Thyroid gland (tissue), 4 donors: ENCODE measurements at regions not wholly inside any gene's neighbourhood (a gene's known extent, or its start where the extent isn't known, plus 50 kb on each side); places are given as distances from the start of the nearest gene placed in this dataset.

Experiments
- DNase-seq, 2 donors: peaks; one replicate each; pipeline ENCODE4 v3.0.0-alpha.2; 2019
- H3K27ac ChIP-seq, 3 donors: fragments of 200-600 bp; sonication (generic); 1 replicate in 2 of 3; 2 replicates in 1 of 3; pipeline ENCODE4 v1.5.1; 2016 to 2019; ENCODE audit warnings: mild to moderate bottlenecking in 1 of 3, moderate library complexity in 1 of 3
- H3K27me3 ChIP-seq: fragments of 200-600 bp; sonication (generic); one replicate; pipeline ENCODE4 v1.5.1; 2019
- H3K36me3 ChIP-seq, 2 donors: fragments of 200-600 bp; sonication (generic); one replicate each; pipeline ENCODE4 v1.5.1; 2016 to 2019
- H3K4me1 ChIP-seq, 2 donors: fragments of 200-600 bp; sonication (generic); one replicate each; pipeline ENCODE4 v1.5.1; 2017 to 2019
- H3K4me3 ChIP-seq, 3 donors: fragments of 200-600 bp; sonication (generic); replicated peaks in 1 of 3; 1 replicate in 2 of 3; 2 replicates in 1 of 3; pipeline ENCODE4 v1.5.1; 2016; ENCODE audit warnings: mild to moderate bottlenecking in 1 of 3
- H3K9me3 ChIP-seq: fragments of 200-600 bp; sonication (generic); one replicate; pipeline ENCODE4 v1.5.1; 2017
- CTCF ChIP-seq, 6 experiments: fragments of 200-600 bp in 3 of 6; fragments of 450-650 bp in 3 of 6; sonication (generic) in 3 of 6; IDR thresholded peaks; one replicate each; pipeline ENCODE4 v1.5.1; 2016 to 2019; ENCODE audit warnings: antibody characterized with exemption in 6 of 6, mild to moderate bottlenecking in 2 of 6, inconsistent platforms in 1 of 6, moderate library complexity in 1 of 6
- POLR2A ChIP-seq, 2 donors: fragments of 450-650 bp; IDR thresholded peaks; one replicate each; pipeline ENCODE4 v1.6.1; 2017; ENCODE audit warnings: antibody characterized with exemption in 2 of 2, mild to moderate bottlenecking in 2 of 2, moderate library complexity in 1 of 2
- WGBS, 2 donors: methylation state at CpG; one replicate each; pipeline ENCODE4 v1.1.5; 2017; 5-methylcytosine and 5-hydroxymethylcytosine counted together
- intact Hi-C: fragments of 100-400 bp; cut with DNase I; formaldehyde crosslinking; loops from one replicate; pipeline ENCODE4 v1.15.1; 2023

- H3K36me3 ChIP-seq: no peaks in the 10 kb centered on the region
- no peaks in the 10 kb centered on the region for H3K9me3 ChIP-seq
- WGBS, 2 donors: 55 to 60% methylated on average over 1 of the region's 1 CpG
- intact Hi-C loops: no loop called here
- no peak overlapping the region for H3K27ac ChIP-seq
- H3K4me3 ChIP-seq: no peak overlapping the region
- H3K4me1 ChIP-seq: peaks cover 0 to 7% of the 10 kb centered on the region in 2 donors
- no peak for DNase-seq
- no peaks in the 10 kb centered on the region for H3K27me3 ChIP-seq
- TF ChIP-seq CTCF (IDR thresholded peaks at IDR 0.05) (no peak), POLR2A (IDR thresholded peaks at IDR 0.05) (no peak)
Measured at GRCh38 chr3:39748002-39748401, 61.4 kb upstream of the MYRIP start.

DNA sequence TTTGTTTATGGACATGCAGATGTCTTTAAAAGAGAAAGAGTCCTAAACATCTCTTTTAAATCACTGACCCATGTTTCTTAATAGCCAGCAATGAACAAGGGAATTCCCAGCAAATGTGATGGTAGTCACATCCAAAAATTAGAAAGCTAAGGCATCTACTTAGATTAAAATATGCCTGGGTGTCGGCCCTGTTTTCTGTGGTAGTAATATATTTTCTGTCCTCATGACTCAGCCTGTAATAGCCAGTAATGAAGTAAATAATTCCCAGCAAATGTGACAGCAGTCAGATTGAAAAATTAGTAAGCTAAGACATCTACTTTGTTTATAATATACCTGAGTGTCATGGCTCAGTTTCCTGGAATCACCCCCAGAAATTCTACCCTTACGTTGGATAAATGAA, 60.6 kb upstream of the MYRIP start:
- no peak overlapping the region for H3K4me3 ChIP-seq
- TF ChIP-seq POLR2A (IDR thresholded peaks at IDR 0.05): no peak
- TF ChIP-seq CTCF (IDR thresholded peaks at IDR 0.05): no peak
- H3K4me1 ChIP-seq: peaks cover 0 to 7% of the 10 kb centered on the region in 2 donors
- no peaks in the 10 kb centered on the region for H3K9me3 ChIP-seq
- H3K27ac ChIP-seq: no peak overlapping the region
- H3K36me3 ChIP-seq: no peaks in the 10 kb centered on the region
- 80 to 82% methylated on average over 2 of the region's 2 CpGs for WGBS, 2 donors
- DNase-seq: no peak
- no peaks in the 10 kb centered on the region for H3K27me3 ChIP-seq
- intact Hi-C loops: no loop called here

DNA sequence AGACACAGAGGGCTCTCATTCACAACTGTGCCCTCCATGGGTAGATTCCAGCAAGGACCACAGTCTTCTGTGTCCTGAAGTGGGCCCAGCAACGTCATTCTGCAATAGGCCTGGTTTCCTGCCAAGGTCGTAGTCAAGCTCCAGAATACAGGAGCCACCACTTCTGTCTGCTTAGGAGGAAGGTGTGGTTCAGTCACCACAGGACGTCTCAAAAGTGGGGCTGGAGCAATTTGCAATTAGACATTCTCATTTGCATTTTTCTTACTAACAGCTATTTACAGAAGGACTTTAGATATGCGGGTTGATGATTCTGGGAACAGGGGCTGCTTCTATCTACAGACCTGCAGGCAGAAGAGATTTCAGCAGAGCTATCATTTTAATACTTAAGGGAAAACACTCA, 58.7 kb upstream of the MYRIP start:
- Histone ChIP-seq H3K36me3 (no peaks in the 10 kb centered on the region), H3K4me3 (no peak overlapping the region), H3K27me3 (no peaks in the 10 kb centered on the region), H3K27ac (no peak overlapping the region), H3K9me3 (no peaks in the 10 kb centered on the region), H3K4me1 (peaks cover 0 to 7% of the 10 kb centered on the region in 2 donors)
- 37 to 42% methylated on average over 4 of the region's 4 CpGs for WGBS, 2 donors
- peak; percentile 15 to 38 for DNase-seq
- intact Hi-C loops: no loop called here
- TF ChIP-seq POLR2A (IDR thresholded peaks at IDR 0.05): no peak

GRCh38 chr3:39751286-39751685, 58.1 kb upstream of the MYRIP start:
- WGBS, 2 donors: 61 to 71% methylated on average over 1 of the region's 1 CpG

DNA sequence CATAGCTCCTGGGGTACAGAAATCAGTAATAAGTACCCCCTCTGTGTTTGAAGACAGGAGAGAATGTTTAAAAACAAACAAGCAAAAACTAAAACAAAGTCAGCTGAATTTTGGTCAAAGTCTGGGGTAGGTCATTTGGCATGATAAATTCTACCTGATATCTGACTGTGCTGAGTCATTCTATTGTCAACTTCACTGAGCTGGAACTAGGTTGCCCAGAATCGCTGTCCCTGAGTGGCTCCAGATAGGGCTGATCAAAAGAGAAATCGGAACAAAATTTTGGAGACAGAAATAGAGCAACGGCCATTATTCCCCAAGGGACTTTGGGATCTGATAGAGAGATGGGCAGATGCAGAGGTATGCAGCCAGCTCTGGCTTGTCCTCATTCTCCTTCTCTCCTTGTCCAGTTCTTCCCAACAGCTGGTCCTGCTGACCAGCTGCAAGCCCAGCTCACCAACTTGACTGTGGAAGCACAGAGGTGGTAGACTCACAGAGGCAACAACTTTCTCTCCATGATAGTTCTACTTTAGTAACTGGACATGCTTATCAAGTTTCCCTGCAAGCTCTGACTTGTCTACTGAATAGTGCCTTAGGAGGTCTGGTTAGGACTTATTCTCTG, 57.3 kb upstream of the MYRIP start:
- Histone ChIP-seq H3K4me3 (no peak overlapping the region), H3K27me3 (no peaks in the 10 kb centered on the region), H3K9me3 (no peaks in the 10 kb centered on the region), H3K4me1 (peaks cover 0 to 7% of the 10 kb centered on the region in 2 donors), H3K27ac (no peak overlapping the region), H3K36me3 (no peaks in the 10 kb centered on the region)
- TF ChIP-seq POLR2A (IDR thresholded peaks at IDR 0.05) (no peak), CTCF (IDR thresholded peaks at IDR 0.05) (no peak)
- peak; percentile 4 to 10 for DNase-seq
- 46 to 61% methylated on average over 3 of the region's 3 CpGs for WGBS, 2 donors
- intact Hi-C loops: no loop called here

More at GRCh38 chr3:39751286-39751685, 58.1 kb upstream of the MYRIP start:
- intact Hi-C loops: no loop called here
- peaks cover 0 to 7% of the 10 kb centered on the region in 2 donors for H3K4me1 ChIP-seq
- no peak for TF ChIP-seq CTCF (IDR thresholded peaks at IDR 0.05)
- no peak for TF ChIP-seq POLR2A (IDR thresholded peaks at IDR 0.05)
- no peaks in the 10 kb centered on the region for H3K27me3 ChIP-seq
- no peak overlapping the region for H3K27ac ChIP-seq
- no peak for DNase-seq
- H3K9me3 ChIP-seq: no peaks in the 10 kb centered on the region
- no peaks in the 10 kb centered on the region for H3K36me3 ChIP-seq
- no peak overlapping the region for H3K4me3 ChIP-seq
